GM19468 (cell line): ENCODE measurements at regions not wholly inside any gene's neighbourhood (a gene's known extent, or its start where the extent isn't known, plus 50 kb on each side); places are given as distances from the start of the nearest gene placed in this dataset.
"Not testable (repeated sequence)": the region's sequence is repeated elsewhere in the genome, so short reads cannot be mapped to it uniquely, and the experiment has no call there.

ENCODE experiments used
- ATAC-seq: cut with Tn5 transposase; IDR thresholded peaks from one replicate; pipeline ENCODE4 v1.9.1; 2021; ENCODE audit warnings: mild to moderate bottlenecking, moderate library complexity, moderate number of reproducible peaks; ENCODE audit not compliant: unreplicated experiment; ENCODE audit errors: extremely low read depth

DNA sequence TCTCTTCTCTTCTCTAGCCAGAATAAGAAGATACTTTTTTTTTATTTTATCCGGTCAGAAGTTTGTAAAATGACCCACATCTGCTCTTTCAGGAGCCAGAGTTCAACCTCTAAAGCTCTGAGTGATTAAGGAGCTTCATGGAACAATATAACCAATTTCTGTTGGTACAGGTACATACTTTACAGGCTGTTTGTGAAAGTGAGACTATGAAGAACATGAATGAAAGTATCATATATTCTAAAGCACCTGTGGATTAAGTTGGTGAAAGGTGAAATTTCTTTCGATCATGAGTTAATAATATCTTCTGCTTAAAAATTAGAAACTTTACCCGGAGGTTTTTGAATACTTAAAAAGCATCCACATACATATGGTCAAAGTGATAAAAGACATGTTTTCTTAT, 65.2 kb downstream of the DMRT2 start:
- ATAC-seq = no peak

DNA sequence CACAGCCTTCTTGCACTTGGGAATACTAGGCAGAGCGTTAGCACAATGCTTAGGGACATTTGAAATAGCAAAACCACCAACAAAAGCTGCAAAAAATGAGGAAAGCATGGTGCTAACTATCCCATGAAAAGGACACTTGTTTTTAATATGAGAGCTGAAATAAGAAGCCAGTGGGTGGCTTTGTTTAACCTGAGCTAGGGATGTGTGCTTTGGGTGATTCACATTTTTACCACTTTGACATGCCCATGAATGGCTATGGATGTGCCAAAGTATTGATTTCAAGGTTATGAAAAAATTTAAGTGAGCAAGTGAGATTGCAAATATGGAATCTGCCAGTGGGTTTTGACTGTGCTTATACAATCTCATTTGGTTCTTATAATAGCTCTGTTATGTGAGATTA, 67.3 kb downstream of the DMRT2 start:
- no peak for ATAC-seq

- ATAC-seq = no peak
Observed at GRCh38 chr9:1120500-1121165, 70.5 kb downstream of the DMRT2 start.

DNA sequence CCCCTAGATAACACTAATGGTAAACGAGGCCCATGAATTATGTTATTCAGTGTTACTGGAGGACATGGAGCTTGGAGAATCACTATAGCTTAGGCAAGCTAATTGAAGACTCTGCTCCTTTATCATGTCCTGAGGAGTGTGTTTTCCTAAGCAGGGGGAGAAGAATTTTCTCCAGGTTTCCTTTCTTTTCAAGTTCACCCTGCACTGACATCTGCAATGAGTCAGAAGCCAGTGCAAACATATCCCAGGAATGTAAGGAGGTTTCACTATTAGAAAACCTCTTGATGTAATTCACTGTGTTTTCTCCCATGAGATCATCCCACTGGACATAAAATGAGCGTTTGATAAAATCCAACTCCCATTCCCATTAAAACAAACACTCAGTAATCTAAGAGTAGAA, 75.6 kb downstream of the DMRT2 start:
- ATAC-seq = no peak

DNA sequence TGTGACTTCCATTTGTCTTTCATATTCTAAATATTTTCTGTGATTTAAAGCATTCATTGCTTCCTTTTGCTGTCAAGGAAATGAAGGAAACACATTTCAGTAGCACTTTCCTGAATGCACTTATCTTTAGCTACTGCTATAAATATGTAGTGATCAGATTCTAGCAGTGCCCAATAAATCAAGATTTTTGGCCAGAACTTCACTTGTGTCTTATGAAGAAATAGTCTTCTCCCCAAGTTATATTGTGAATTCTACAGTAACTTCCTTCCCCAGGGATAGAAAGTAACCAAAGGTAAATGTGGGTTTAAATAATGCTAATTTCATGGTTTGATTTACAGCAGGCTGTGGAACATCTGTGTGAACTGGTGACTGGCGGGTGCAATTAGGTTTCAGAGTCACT, 77.9 kb downstream of the DMRT2 start:
- no peak for ATAC-seq

DNA sequence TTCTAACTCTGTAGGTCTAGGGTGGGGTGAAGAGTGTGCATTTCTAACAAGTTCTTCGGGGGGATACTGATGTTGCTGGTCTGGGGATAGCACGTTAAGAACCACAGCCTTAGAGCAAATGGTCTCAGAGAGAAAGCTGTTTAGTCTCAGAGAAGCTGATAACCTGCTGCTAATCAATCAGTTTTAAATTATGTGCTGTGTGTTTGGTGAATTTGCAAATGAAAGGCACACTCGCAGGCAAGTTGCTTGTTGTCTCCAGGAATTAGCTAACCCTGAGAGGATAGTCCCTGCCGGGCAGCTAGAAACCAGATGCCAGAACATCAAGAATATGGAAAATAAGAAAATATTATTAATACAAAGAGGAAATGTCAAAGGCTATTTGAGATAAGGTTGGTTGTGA, 79.2 kb downstream of the DMRT2 start:
- no peak for ATAC-seq

DNA sequence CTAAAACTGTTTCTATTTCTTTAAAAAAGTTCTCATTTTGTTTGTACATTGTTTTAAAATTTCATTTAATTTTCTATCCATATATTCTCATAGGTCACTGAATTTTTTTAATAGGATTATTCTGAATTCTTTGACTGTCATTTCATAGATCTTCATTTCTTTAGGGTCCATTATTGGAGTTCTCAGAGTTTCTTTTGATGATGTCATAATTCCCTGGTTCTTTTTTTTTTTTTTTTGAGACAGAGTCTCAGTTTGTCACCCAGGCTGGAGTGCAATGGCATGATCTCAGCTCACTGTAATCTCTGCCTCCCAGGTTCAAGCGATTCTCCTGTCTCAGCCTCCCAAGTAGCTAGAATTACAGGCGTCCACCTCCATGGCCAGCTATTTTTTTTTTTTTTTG, 89.9 kb downstream of the DMRT2 start:
- ATAC-seq = no peak

DNA sequence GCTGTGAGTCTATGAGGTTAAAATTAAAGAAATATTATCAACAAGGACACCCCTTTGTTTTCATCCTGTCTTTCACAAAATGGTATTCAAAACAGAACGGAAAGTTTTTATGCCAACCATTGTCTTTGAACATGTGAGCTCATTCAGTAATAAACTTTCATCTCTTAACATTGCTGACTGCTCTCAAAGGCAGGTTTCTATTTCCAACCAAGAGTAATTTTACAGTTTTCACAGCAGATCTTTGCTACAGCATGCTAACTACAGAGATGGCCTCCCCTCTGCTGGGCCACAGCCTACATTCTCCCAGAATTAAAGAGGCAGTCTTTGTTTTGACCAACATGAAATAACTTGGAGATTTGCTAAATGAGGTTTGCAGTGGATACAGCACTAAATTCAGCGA, 101.5 kb downstream of the DMRT2 start:
- ATAC-seq = no peak

- no peak for ATAC-seq
Observed at GRCh38 chr9:1152171-1152570, 102.0 kb downstream of the DMRT2 start.

DNA sequence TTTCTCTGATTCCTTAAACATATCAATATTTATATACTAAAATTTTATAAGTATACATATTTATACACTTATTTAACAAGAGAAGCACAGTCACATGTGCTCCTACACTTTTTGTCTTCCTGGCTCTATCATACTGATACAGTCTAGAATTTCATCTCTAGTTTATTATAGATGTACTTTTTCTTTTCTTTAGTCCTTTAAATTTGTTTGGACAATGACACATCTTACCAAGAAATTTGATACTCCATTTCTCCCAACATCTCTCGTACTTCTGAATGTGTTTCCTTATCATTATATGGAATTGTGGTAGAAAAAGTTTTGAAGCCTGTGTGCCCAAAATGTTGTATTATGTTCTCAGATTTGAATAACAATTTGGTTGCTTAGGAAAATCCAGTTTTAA, 104.6 kb downstream of the DMRT2 start:
- ATAC-seq = no peak

DNA sequence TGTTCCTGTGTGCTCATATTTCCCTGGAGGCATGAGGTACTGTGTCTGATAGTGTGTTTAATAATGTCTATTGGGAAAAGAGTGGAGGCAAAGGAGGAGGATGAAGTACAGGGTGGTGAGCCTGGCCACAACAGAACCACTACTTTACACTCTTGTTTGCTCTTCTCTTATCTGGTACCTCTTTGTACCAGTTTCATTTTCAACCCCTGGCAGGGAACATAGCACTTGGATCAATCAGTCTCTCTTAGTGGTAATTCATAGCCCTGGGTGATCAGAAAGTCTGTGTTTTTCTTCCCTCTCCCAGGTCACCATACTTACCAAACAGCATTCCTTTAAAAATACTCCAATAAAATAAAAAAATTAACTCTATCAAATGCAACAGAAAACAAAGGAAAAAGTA, 105.4 kb downstream of the DMRT2 start:
- no peak for ATAC-seq

DNA sequence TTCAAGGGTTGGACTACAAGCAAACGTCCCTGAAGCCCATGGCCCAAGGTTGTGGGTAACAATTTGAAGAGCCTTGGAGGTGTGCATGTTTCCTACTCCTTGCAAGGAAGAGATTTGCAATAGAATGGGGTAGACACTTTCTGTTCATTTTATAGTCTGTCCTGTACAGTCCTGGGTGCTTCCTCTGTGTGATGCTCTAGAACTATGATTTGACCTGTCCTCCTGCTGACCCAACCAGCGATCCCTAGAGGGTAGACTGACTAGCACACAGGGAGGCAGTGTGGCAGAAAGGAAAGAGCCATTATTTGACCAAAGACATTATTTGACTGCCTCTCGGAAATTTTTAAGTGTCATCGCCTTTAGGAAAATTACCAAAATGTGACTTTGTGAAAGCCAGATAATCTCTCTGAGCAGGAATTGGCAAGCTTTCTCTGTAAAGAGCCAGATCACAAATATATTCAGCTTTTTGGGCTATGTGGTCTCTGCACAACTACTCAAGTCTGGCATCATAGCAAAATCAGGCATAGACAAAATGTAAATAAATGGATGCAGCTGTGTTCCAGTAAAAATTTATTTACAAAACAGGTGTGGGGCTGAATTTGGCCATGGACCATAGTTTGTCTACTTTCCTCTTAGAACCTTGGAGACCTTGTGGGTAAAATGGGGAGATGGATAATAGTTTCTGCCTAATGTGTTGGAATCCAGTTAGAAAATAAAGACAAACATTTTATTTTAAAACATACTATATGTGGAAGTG, 106.8 kb downstream of the DMRT2 start:
- ATAC-seq = no peak

DNA sequence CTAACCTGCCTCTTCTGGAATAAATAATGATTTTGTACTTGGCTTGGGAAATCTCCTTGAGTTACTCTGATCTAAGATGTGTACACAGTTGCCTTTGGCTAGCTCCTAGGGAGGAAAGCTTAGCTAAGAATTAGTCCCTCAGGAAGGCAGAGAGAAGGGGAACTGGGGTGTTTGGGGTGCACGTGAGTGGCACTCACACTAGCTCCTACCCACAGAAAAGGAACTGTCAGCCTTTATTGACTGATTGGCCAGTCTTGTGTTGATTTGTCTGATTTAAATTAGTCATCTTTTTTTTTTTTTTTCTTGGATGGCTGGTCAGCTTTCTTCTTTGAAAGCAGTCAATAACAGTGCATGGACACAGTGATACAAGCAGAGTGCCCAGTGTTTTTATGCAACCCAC, 107.7 kb downstream of the DMRT2 start:
- no peak for ATAC-seq

DNA sequence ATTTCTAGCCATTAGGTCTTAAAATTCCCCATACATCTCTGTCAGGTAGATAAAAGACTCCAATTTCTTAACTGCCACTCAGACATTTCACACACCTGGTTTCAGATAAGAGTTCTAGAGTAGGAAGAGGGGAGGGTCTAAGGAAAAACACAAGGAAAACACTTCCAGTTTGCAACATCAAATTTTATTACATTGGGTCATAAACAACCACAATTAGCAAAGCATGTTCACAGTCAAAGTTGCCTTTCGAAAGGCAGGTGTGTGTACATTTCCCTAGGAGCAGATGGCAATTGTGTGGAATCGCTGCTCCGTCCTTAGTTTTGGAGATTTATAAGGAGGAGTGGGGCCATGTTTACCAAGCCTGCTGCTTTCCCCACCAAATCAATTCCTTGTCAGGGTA, 120.8 kb downstream of the DMRT2 start:
- no peak for ATAC-seq

- ATAC-seq = no peak
Observed at GRCh38 chr9:1171546-1171945, 121.4 kb downstream of the DMRT2 start.

DNA sequence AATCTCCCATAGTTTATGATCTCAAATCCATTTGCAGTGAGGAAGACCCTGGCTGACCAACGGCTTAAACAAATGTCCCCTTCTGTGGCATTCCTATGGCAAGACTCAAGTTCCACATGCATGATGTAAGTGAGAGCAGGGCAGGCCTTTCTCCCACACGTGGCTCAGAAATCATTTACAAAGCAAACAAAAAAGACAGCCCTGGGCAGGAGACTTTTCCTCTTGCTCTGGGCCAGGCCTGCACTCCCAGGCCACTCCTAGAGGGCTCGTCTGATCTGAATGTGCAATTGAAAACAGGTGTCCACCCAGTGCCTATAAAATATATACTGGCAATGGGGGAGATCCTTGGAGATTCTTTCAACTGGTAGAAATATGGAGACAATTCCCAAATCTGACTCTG, 123.1 kb downstream of the DMRT2 start:
- no peak for ATAC-seq

DNA sequence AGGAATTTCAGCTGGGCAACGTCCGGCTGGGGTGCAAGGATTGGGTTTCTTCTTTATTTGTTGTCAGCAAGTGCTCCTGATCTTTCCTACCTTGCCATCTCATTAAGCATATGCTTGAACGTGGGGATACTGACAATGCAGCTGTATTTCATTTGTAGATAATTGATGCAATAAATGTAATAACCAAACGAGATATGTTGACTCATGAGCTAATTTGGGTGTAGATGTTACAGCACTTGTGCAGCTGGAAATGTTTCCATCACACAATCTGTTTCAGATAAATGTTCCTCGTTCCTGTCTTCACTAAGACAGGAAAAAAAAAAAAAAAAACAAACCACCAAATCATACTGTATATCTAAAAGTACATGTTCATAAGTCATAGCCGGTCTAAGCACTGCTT, 123.8 kb downstream of the DMRT2 start:
- no peak for ATAC-seq

GRCh38 chr9:1179366-1179765, 129.2 kb downstream of the DMRT2 start:
- no peak for ATAC-seq

DNA sequence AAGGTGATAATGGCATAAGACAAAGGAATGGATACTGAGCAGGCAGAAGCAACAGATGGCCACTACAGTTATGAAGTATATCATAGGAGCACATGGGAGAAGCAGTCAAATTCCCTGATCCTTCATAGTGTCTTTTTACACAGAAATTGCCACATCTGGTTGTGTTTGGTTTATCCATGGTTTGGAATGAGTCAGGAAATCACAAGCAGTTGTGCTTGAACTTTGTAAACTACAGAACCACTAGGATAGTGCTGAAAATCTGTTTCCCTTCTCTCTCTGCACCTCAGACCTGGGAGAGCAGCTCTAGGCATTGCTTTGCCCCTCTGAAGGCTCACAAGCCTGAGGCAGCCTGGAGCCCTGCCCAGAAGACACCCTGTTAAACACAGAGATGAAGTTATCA, 134.0 kb downstream of the DMRT2 start:
- ATAC-seq = no peak

- ATAC-seq = not testable (repeated sequence)
Observed at GRCh38 chr9:1187137-1187536, 137.0 kb downstream of the DMRT2 start.

DNA sequence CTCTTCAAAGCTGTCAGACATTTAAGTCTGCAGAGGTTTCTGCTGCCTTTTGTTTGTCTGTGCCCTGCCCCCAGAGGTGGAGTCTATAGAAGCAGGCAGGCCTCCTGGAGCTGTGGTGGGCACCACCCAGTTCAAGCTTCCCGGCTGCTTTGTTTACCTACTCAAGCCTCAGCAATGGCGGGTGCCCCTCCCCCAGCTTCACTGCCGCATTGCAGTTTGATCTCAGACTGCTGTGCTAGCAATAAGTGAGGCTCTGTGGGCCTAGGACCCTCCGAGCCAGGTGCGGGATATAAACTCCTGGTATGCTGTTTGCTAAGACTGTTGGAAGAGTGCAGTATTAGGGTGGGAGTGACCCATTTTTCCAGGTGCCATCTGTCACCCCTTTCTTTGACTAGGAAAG, 145.5 kb downstream of the DMRT2 start:
- not testable (repeated sequence) for ATAC-seq

DNA sequence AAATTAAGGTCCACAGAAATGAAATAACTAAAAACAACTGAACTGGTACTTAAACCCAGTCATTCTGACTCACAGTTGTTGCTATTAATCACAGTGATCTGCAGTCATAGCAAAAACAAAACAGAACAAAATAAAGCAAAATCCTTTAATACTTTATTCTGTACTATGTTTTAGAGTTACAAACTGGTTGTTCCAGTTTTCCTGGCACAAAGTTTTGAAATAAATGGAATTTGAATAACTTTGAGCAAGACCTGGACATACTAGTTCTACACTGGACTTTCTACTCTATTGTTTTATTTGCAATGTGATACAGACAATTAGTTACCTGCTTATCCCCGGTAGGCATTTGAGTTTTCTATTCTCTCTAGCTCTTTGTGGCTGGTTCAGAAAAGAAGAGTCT, 147.9 kb downstream of the DMRT2 start:
- ATAC-seq = no peak
